Keratinocyte (primary cell): ENCODE measurements at regions not wholly inside any gene's neighbourhood (a gene's known extent, or its start where the extent isn't known, plus 50 kb on each side); places are given as distances from the start of the nearest gene placed in this dataset.

Experiments
- DNase-seq: peaks from one replicate; pipeline ENCODE4 v3.0.0-alpha.2; 2011; ENCODE audit warnings: low read depth, missing footprints, low spot score
- FAIRE-seq: peaks from 2 replicates; lab custom pipeline; 2011; peaks lifted over from hg19 to GRCh38; lab: Jason Lieb, UNC
- H2AFZ ChIP-seq: 2 replicates; pipeline ENCODE4 v1.6.0; 2012; ENCODE audit warnings: low read length, control low read depth, inconsistent platforms; ENCODE audit not compliant: control insufficient read depth
- H3K27ac ChIP-seq: 2 replicates; pipeline ENCODE4 v1.5.1; 2011; ENCODE audit warnings: low read length; ENCODE audit not compliant: control insufficient read depth, insufficient read depth
- H3K27me3 ChIP-seq: 3 replicates; pipeline ENCODE4 v1.6.0; 2011; ENCODE audit warnings: low read length; ENCODE audit not compliant: control insufficient read depth, insufficient read depth; ENCODE audit errors: extremely low read depth
- H3K36me3 ChIP-seq, 2 experiments: 2 replicates in 1 of 2; 3 replicates in 1 of 2; pipeline ENCODE4 v1.5.1; 2011; ENCODE audit warnings: low read length in 2 of 2, mild to moderate bottlenecking in 1 of 2; ENCODE audit not compliant: control insufficient read depth in 2 of 2, insufficient read depth in 2 of 2; ENCODE audit errors: extremely low read depth in 1 of 2
- H3K4me1 ChIP-seq: 3 replicates; pipeline ENCODE4 v1.5.1; 2011; ENCODE audit warnings: low read length; ENCODE audit not compliant: control insufficient read depth, insufficient read depth; ENCODE audit errors: extremely low read depth
- H3K4me2 ChIP-seq: 3 replicates; pipeline ENCODE4 v1.6.0; 2011; ENCODE audit warnings: low read depth, low read length; ENCODE audit not compliant: control insufficient read depth, insufficient read depth; ENCODE audit errors: extremely low read depth
- H3K4me3 ChIP-seq, 3 experiments: fragments of 200-600 bp in 1 of 3; sonication (generic) in 1 of 3; 2 replicates in 2 of 3; 3 replicates in 1 of 3; pipeline ENCODE4 v1.5.1; 2011 to 2016; ENCODE audit warnings: low read length in 3 of 3, mild to moderate bottlenecking in 3 of 3, control low read depth in 2 of 3, inconsistent platforms in 1 of 3, low read depth in 1 of 3, mixed read lengths in 1 of 3, mixed run types in 1 of 3, moderate library complexity in 1 of 3; ENCODE audit not compliant: control insufficient read depth in 2 of 3, insufficient read depth in 2 of 3; ENCODE audit errors: extremely low read depth in 1 of 3
- H3K79me2 ChIP-seq: 2 replicates; pipeline ENCODE4 v1.6.0; 2012; ENCODE audit warnings: low read length; ENCODE audit not compliant: control insufficient read depth, insufficient read depth
- H3K9ac ChIP-seq: 3 replicates; pipeline ENCODE4 v1.6.0; 2011; ENCODE audit warnings: low read length; ENCODE audit not compliant: control insufficient read depth, insufficient read depth; ENCODE audit errors: extremely low read depth
- H3K9me1 ChIP-seq: 3 replicates; pipeline ENCODE4 v1.6.0; 2011; ENCODE audit warnings: low read length; ENCODE audit not compliant: control insufficient read depth, insufficient read depth; ENCODE audit errors: extremely low read depth
- H3K9me3 ChIP-seq: 2 replicates; pipeline ENCODE4 v1.5.1; 2012; ENCODE audit warnings: low read depth, low read length; ENCODE audit not compliant: control insufficient read depth
- H4K20me1 ChIP-seq: 3 replicates; pipeline ENCODE4 v1.6.0; 2011; ENCODE audit warnings: low read length; ENCODE audit not compliant: control insufficient read depth, insufficient read depth; ENCODE audit errors: extremely low read depth
- CTCF ChIP-seq, 3 experiments: IDR thresholded peaks in 1 of 3; conservative IDR thresholded peaks in 1 of 3; optimal IDR thresholded peaks in 1 of 3; 2 replicates in 2 of 3; 3 replicates in 1 of 3; pipeline versions ENCODE3 to v1.5.1; 2011; ENCODE audit warnings: low read length in 3 of 3, mild to moderate bottlenecking in 3 of 3, moderate library complexity in 2 of 3, control low read depth in 1 of 3, inconsistent platforms in 1 of 3; ENCODE audit not compliant: insufficient read depth in 2 of 3; ENCODE audit errors: extremely low read depth in 1 of 3
- EZH2 ChIP-seq: IDR thresholded peaks from one replicate; pipeline ENCODE4 v1.6.1; 2012; ENCODE audit warnings: inconsistent platforms, mild to moderate bottlenecking, low read length, moderate library complexity
- dilution Hi-C: fragments of 300-500 bp; cut with MboI; formaldehyde crosslinking; loops from one replicate; pipeline ENCODE4 v1.7.0; 2020; ENCODE audit warnings: low sequenced_read_pairs; ENCODE audit not compliant: extremely low pct_ligation_motif_present

GRCh38 chr18:35775887-35776286 is 194.3 kb downstream of the GALNT1 start:
- no peaks in the 10 kb centered on the region for H4K20me1 ChIP-seq
- DNase-seq (no peak), FAIRE-seq (no peak)
- no peaks in the 10 kb centered on the region for H3K9me1 ChIP-seq
- no peak overlapping the region for H3K4me3 ChIP-seq
- H3K9ac ChIP-seq: no peak overlapping the region
- no peaks in the 10 kb centered on the region for H3K36me3 ChIP-seq
- no peaks in the 10 kb centered on the region for H3K79me2 ChIP-seq
- no peak for TF ChIP-seq EZH2
- no peak for TF ChIP-seq CTCF (optimal IDR thresholded peaks at IDR 0.05 in 1 of 3, IDR thresholded peaks at IDR 0.05 in 1 of 3, conservative IDR thresholded peaks at IDR 0.05 in 1 of 3; ENCODE audit: extremely low read depth in 1 of 3, insufficient read depth in 2 of 3, low read length in 3 of 3)
- H3K27me3 ChIP-seq: no peaks in the 10 kb centered on the region
- no peak overlapping the region for H3K4me2 ChIP-seq
- no peak overlapping the region for H3K27ac ChIP-seq
- H3K9me3 ChIP-seq: no peaks in the 10 kb centered on the region
- dilution Hi-C loops: no loop called here
- no peak overlapping the region for H2AFZ ChIP-seq
- no peaks in the 10 kb centered on the region for H3K4me1 ChIP-seq

GRCh38 chr18:35776473-35776872 is 194.9 kb downstream of the GALNT1 start:
- Histone ChIP-seq H3K4me2 (no peak overlapping the region), H3K9me1 (no peaks in the 10 kb centered on the region), H3K9ac (no peak overlapping the region), H3K79me2 (no peaks in the 10 kb centered on the region), H3K9me3 (no peaks in the 10 kb centered on the region), H2AFZ (no peak overlapping the region), H3K4me1 (no peaks in the 10 kb centered on the region), H4K20me1 (no peaks in the 10 kb centered on the region), H3K36me3 (no peaks in the 10 kb centered on the region), H3K27ac (no peak overlapping the region), H3K4me3 (no peak overlapping the region), H3K27me3 (peaks cover 3% of the 10 kb centered on the region)
- dilution Hi-C loops: no loop called here
- TF ChIP-seq CTCF (optimal IDR thresholded peaks at IDR 0.05 in 1 of 3, IDR thresholded peaks at IDR 0.05 in 1 of 3, conservative IDR thresholded peaks at IDR 0.05 in 1 of 3; ENCODE audit: extremely low read depth in 1 of 3, insufficient read depth in 2 of 3, low read length in 3 of 3) (no peak), EZH2 (no peak)
- no peak for FAIRE-seq
- DNase-seq: no peak
